ENCODE measurements at regions not wholly inside any gene's neighbourhood (a gene's known extent, or its start where the extent isn't known, plus 50 kb on each side); places are given as distances from the start of the nearest gene placed in this dataset.

- TF ChIP-seq, protein P1, sequence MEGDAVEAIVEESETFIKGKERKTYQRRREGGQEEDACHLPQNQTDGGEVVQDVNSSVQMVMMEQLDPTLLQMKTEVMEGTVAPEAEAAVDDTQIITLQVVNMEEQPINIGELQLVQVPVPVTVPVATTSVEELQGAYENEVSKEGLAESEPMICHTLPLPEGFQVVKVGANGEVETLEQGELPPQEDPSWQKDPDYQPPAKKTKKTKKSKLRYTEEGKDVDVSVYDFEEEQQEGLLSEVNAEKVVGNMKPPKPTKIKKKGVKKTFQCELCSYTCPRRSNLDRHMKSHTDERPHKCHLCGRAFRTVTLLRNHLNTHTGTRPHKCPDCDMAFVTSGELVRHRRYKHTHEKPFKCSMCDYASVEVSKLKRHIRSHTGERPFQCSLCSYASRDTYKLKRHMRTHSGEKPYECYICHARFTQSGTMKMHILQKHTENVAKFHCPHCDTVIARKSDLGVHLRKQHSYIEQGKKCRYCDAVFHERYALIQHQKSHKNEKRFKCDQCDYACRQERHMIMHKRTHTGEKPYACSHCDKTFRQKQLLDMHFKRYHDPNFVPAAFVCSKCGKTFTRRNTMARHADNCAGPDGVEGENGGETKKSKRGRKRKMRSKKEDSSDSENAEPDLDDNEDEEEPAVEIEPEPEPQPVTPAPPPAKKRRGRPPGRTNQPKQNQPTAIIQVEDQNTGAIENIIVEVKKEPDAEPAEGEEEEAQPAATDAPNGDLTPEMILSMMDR (IDR thresholded peaks at IDR 0.05): no peak
- no peak for TF ChIP-seq EZH2 (IDR thresholded peaks at IDR 0.05; ENCODE audit: borderline replicate concordance, insufficient read depth, low read depth, low read length, poor library complexity, severe bottlenecking)
These were observed 621.0 kb downstream of the LTN1 start for GRCh38 chr21:28371713-28372112.
